OCI-LY1 (cell line): ENCODE measurements at regions not wholly inside any gene's neighbourhood (a gene's known extent, or its start where the extent isn't known, plus 50 kb on each side); places are given as distances from the start of the nearest gene placed in this dataset.

Experiments
- CTCF ChIP-seq: fragments of 200-600 bp; sonication (generic), shearing (Covaris generic); IDR thresholded peaks from 2 replicates; pipeline ENCODE4 v1.5.1; 2017; ENCODE audit warnings: mild to moderate bottlenecking, antibody characterized with exemption, low read length, moderate library complexity, mixed read lengths
- EZH2 ChIP-seq: fragments of 200-600 bp; sonication (generic), shearing (Covaris generic); IDR thresholded peaks from 2 replicates; pipeline ENCODE4 v1.8.0; 2017; ENCODE audit warnings: borderline replicate concordance, mixed run types, mild to moderate bottlenecking, antibody characterized with exemption, low read length, moderate library complexity, mixed read lengths

DNA sequence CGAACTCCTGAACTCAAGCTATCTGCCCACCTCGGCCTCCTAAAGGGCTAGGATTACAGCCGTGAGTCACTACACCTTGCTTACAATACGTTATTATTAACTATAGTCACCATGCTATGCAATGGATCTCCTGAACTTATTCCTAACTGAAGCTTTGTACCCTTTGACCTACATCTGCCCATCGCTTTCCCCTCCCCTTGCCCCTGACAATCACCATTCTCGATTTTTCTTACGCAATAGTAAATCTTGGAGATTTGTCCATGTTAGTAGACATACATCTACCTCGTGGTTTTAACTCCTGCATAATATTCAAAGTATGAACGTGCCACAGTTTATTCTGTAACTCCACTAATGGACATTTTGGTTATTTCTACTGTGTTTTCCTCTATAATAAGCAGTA lies 120.6 kb downstream of the NPIPB5 start:
- no peak for TF ChIP-seq EZH2
- TF ChIP-seq CTCF = no peak
